ENCODE measurements at regions not wholly inside any gene's neighbourhood (a gene's known extent, or its start where the extent isn't known, plus 50 kb on each side); places are given as distances from the start of the nearest gene placed in this dataset.

DNA sequence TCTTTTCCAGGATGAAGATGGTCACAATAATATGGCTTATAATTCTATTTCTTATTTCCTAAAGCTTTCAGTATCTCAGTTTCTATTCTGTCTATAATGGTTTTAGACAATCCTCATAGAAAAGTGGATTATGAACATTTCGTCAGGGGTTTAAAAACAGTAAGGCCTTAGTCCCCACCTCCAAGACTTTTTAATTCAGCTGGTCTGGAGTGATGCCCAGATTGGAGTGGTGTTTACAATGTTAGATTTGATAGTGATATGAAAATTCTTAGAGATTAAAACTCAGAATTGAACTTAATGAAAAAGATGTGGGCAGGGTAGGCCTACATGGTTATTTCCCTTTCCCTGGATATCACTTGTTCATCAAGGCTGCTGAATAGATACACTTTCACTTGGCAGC lies 1238.3 kb downstream of the SORCS3 start:
- Histone ChIP-seq H3K27me3 (ENCODE audit: insufficient read depth, low read length) (no peaks in the 10 kb centered on the region), H3K79me2 (ENCODE audit: insufficient read depth, low read length) (no peaks in the 10 kb centered on the region), H3K27ac (ENCODE audit: low read depth, low read length) (no peak overlapping the region), H4K20me1 (ENCODE audit: insufficient read depth, low read length) (no peaks in the 10 kb centered on the region), H3K9me3 (ENCODE audit: low read depth, low read length) (no peaks in the 10 kb centered on the region), H3K36me3 (ENCODE audit: insufficient read depth, low read length) (no peaks in the 10 kb centered on the region), H3K4me2 (ENCODE audit: insufficient read depth, low read length) (no peak overlapping the region), H3K4me3 (ENCODE audit: insufficient read depth, low read length) (no peak overlapping the region), H3K4me1 (ENCODE audit: insufficient read depth, low read length) (no peaks in the 10 kb centered on the region), H2AFZ (ENCODE audit: low read length) (no peak overlapping the region)
- TF ChIP-seq, protein P1, sequence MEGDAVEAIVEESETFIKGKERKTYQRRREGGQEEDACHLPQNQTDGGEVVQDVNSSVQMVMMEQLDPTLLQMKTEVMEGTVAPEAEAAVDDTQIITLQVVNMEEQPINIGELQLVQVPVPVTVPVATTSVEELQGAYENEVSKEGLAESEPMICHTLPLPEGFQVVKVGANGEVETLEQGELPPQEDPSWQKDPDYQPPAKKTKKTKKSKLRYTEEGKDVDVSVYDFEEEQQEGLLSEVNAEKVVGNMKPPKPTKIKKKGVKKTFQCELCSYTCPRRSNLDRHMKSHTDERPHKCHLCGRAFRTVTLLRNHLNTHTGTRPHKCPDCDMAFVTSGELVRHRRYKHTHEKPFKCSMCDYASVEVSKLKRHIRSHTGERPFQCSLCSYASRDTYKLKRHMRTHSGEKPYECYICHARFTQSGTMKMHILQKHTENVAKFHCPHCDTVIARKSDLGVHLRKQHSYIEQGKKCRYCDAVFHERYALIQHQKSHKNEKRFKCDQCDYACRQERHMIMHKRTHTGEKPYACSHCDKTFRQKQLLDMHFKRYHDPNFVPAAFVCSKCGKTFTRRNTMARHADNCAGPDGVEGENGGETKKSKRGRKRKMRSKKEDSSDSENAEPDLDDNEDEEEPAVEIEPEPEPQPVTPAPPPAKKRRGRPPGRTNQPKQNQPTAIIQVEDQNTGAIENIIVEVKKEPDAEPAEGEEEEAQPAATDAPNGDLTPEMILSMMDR (IDR thresholded peaks at IDR 0.05; ENCODE audit: extremely low read depth, low read depth, low read length), result no peak
- no peak for DNase-seq (ENCODE audit: insufficient read length, low spot score, missing footprints)

DNA sequence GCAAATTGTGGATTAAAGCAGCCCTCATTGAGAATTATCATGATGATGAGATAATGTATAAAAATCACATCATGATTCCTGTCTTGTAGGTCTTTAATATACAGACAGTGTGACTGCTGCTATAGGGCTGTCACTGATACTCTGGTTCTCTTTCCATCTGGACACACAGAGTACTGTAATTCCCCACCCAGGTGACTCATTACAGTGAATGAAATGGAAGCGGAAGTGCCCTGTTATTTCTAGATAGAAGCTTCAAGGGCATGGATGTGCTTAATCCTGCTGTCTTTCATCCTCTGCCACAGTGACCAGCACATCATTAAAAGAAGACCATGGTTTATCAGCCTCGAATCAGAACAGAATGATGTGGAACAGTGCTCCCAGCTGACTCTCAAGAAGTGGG lies 1234.0 kb downstream of the SORCS3 start:
- Histone ChIP-seq H3K4me1 (ENCODE audit: insufficient read depth, low read length) (no peaks in the 10 kb centered on the region), H4K20me1 (ENCODE audit: insufficient read depth, low read length) (no peaks in the 10 kb centered on the region), H3K9me3 (ENCODE audit: low read depth, low read length) (no peaks in the 10 kb centered on the region), H3K4me3 (ENCODE audit: insufficient read depth, low read length) (no peak overlapping the region), H3K27me3 (ENCODE audit: insufficient read depth, low read length) (no peaks in the 10 kb centered on the region), H2AFZ (ENCODE audit: low read length) (no peak overlapping the region), H3K27ac (ENCODE audit: low read depth, low read length) (no peak overlapping the region), H3K4me2 (ENCODE audit: insufficient read depth, low read length) (no peak overlapping the region), H3K79me2 (ENCODE audit: insufficient read depth, low read length) (no peaks in the 10 kb centered on the region), H3K36me3 (ENCODE audit: insufficient read depth, low read length) (no peaks in the 10 kb centered on the region)
- no peak for DNase-seq (ENCODE audit: insufficient read length, low spot score, missing footprints)
- TF ChIP-seq, protein P1 (IDR thresholded peaks at IDR 0.05; ENCODE audit: extremely low read depth, low read depth, low read length), result no peak

DNA sequence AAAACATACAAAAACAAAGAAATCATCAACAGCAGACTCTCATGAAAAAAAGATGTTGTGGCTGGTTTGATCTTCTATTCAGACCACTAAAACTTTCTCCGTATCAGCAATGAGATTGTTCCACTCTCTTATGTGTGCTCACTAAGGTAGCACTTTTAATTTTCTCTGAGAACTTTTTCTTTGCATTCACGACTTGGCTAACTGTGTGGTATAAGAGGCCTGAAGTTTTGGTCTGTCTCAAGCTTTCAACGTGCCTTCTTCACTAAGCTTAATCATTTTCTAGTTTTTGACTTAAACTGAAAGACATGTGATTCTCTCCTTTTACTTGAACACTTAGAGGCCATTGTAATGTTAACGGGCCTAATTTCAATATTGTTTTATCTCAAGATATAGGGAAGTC lies 1231.6 kb downstream of the SORCS3 start:
- no peak overlapping the region for H3K4me3 ChIP-seq (ENCODE audit: insufficient read depth, low read length)
- no peak overlapping the region for H3K4me2 ChIP-seq (ENCODE audit: insufficient read depth, low read length)
- H3K79me2 ChIP-seq (ENCODE audit: insufficient read depth, low read length), result no peaks in the 10 kb centered on the region
- DNase-seq (ENCODE audit: insufficient read length, low spot score, missing footprints), result no peak
- H4K20me1 ChIP-seq (ENCODE audit: insufficient read depth, low read length), result no peaks in the 10 kb centered on the region
- no peaks in the 10 kb centered on the region for H3K27me3 ChIP-seq (ENCODE audit: insufficient read depth, low read length)
- H3K4me1 ChIP-seq (ENCODE audit: insufficient read depth, low read length), result no peaks in the 10 kb centered on the region
- no peaks in the 10 kb centered on the region for H3K36me3 ChIP-seq (ENCODE audit: insufficient read depth, low read length)
- no peaks in the 10 kb centered on the region for H3K9me3 ChIP-seq (ENCODE audit: low read depth, low read length)
- H2AFZ ChIP-seq (ENCODE audit: low read length), result no peak overlapping the region
- no peak overlapping the region for H3K27ac ChIP-seq (ENCODE audit: low read depth, low read length)
- TF ChIP-seq, protein P1 (IDR thresholded peaks at IDR 0.05; ENCODE audit: extremely low read depth, low read depth, low read length), result no peak

DNA sequence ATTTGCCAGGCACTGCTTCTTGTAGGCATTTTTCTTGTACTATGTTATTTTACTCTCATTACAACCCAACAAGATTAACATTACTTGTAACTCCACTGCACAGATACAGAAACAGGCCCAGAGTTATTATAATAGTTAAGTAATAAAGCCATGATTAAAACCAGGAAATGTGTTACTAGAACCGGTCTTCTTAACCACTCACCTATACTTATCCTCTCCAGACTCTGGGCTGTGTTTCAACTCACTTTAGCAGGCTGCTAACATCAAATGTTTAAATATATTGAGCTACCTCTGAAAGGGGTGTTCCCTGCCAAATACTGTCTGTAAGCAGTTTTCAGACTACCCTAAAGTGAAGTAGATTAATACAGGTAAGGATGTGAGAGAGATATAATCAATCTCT lies 1227.8 kb downstream of the SORCS3 start:
- H3K4me1 ChIP-seq (ENCODE audit: insufficient read depth, low read length), result no peaks in the 10 kb centered on the region
- no peak overlapping the region for H3K4me3 ChIP-seq (ENCODE audit: insufficient read depth, low read length)
- no peaks in the 10 kb centered on the region for H4K20me1 ChIP-seq (ENCODE audit: insufficient read depth, low read length)
- H3K27ac ChIP-seq (ENCODE audit: low read depth, low read length), result no peak overlapping the region
- H3K27me3 ChIP-seq (ENCODE audit: insufficient read depth, low read length), result no peaks in the 10 kb centered on the region
- H3K36me3 ChIP-seq (ENCODE audit: insufficient read depth, low read length), result no peaks in the 10 kb centered on the region
- peaks cover 3% of the 10 kb centered on the region for H3K9me3 ChIP-seq (ENCODE audit: low read depth, low read length)
- no peak overlapping the region for H2AFZ ChIP-seq (ENCODE audit: low read length)
- H3K79me2 ChIP-seq (ENCODE audit: insufficient read depth, low read length), result no peaks in the 10 kb centered on the region
- no peak for DNase-seq (ENCODE audit: insufficient read length, low spot score, missing footprints)
- H3K4me2 ChIP-seq (ENCODE audit: insufficient read depth, low read length), result no peak overlapping the region
- TF ChIP-seq, protein P1 (IDR thresholded peaks at IDR 0.05; ENCODE audit: extremely low read depth, low read depth, low read length), result no peak
